NCI-H1417 treated with DMSO at 0.1 percent for 48 hours (cell line): ENCODE measurements at regions not wholly inside any gene's neighbourhood (a gene's known extent, or its start where the extent isn't known, plus 50 kb on each side); places are given as distances from the start of the nearest gene placed in this dataset.
"Not testable (repeated sequence)": the region's sequence is repeated elsewhere in the genome, so short reads cannot be mapped to it uniquely, and the experiment has no call there.

Source experiments
- DNase-seq: peaks from one replicate; lab custom pipeline; 2025; lab: John Stamatoyannopoulos, UW

DNA sequence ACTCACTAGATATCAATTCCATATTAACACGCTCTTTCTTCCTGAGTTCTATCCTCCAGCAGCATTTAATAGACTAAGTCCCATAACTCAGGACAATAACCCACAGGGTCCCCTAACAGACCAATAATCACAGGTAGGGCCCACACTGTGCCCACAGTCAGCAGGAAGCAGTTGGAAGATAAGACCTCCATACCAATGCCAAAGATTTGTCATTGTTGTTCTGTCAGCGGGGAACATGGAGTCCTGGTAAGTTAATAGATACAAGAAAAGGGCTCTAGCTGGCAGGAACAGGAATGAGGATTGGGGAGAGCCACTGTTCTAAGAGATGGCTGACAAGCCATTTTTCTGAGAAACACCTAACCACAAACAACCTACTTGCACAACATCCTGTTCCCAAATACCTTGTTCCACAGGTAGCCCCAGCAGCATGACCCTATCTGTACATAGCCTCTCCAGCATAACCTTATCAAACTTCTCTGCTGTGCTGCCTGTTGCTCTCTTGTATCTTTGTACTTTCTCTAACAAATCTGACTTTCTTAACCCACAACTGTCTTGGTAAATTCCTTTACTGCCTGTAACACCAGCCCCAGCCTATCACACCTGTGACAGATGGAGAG is 142.0 kb upstream of the KCNJ15 start:
- no peak for DNase-seq

GRCh38 chr21:38115870-38116269 is 140.9 kb upstream of the KCNJ15 start:
- no peak for DNase-seq

DNA sequence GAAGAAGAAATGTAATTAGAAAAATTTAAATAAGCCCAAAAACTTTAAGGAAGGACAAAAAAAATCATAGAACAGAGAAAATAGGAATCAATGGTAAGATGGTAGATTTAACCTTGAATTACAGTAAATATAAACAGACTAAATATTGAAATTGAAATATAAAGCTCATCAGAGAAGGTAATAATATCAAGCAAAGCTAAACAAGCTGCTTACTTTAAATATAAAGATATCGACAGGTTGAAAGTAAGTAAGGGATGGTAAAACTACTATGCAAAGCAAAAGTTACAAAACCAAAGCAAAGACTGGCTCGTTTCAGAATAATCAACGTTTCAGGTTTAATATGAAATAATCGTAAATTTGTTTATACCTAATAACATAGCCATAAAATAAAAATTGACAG is 137.0 kb upstream of the KCNJ15 start:
- no peak for DNase-seq

DNA sequence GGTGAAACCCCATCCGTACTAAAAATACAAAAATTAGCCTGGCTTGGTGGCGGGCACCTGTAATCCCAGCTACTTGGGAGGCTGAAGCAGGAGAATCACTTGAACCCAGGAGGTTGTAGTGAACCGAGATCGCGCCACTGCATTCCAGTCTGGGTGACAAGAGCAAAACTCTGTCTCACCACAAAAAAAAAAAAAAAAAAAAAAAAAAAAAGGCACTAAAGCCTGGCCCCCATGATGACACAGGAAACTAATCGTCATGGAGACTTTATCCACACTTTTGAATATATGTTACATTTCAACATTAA is 136.2 kb upstream of the KCNJ15 start:
- DNase-seq: not testable (repeated sequence)

DNA sequence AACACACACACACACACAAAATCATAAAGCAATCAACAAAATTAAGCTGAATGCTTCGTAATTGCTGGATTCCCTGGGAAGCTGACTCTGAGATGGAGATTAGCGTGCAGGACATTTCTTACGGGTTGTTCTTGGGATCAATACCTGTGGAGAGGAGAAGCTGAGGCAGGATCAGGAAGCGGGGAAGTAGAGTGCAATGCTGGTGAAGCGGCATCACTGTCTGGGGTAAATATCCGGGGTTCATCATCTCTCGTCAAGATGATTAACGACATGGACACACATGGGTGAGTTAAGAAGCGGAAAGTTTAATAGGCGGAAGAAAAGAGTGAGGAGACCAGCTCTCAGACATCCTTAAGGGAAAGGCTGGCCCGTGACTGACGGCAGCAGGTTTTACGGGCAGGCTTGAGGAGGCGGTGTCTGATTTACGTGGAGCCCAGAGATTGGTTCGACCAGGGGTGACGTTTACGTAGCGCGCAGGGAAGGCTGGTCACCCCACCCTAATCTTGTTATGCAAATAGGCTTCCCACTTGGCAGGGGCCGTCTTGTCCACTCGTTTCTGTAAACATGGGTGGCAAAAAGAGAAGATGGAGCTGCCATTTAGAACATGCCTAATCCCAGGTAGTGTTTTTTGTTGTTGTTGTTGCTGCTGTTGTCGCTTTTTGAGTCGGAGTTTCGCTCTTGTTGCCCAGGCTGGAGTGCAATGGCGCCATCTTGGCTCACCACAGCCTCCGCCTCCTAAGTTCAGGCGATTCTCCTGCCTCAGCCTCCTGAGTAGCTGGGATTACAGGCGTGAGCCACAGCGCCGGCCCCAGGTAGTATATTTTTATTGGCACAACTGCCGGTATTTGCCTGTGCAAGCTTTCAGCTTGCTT is 135.6 kb upstream of the KCNJ15 start:
- DNase-seq: no peak

GRCh38 chr21:38121888-38122720 is 134.7 kb upstream of the KCNJ15 start:
- DNase-seq: no peak

DNA sequence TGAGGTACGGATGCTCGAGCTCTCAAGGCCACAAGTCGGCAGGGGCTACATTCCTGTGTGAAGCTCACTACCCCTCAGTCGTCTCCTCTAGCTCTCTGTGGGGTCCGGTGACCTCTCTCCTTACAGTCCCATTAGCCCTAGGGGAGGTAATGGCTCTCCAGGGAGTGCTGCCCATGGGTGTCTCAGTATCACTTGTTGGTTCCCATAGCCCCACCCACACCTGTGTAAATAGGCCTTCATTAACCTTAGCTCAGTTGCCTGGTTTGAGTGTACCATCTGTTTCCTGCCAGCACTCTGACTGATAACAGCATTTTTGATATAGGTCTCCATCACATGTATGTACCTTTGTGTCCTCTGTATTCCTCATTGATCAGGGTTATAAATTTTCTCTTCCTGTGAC is 133.2 kb upstream of the KCNJ15 start:
- DNase-seq: peak; percentile 19

DNA sequence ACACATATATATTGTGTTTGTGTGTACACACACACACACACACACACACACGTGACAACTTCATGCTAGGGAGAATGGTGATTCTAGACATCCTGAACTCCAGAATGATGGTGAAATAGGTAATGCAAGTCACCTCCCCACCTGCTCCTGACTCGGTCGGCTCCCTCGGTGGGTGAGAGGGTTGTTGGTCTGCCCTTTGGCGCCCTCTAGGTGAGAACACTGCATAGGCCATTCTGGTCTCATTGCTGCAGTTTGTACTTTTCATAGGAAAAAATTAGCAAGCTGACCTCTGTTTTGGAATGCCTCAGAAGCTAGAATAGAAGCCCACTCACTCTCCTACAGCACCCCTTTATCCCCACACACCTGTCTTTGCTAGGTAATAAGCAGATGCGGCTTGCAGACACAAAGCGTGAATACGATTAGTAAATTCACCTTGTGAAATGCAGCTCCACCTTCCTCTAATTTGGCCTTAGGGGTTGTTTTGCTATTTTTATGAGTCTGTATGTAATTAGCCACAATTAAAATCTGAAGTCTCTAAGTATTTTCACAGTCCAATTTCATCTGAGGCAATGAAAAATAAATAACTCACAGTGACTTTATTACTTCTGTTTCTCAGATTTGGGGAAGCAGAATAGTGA is 130.0 kb upstream of the KCNJ15 start:
- DNase-seq: peak; percentile 21

GRCh38 chr21:38129711-38130110 is 127.1 kb upstream of the KCNJ15 start:
- peak; percentile 14 for DNase-seq

DNA sequence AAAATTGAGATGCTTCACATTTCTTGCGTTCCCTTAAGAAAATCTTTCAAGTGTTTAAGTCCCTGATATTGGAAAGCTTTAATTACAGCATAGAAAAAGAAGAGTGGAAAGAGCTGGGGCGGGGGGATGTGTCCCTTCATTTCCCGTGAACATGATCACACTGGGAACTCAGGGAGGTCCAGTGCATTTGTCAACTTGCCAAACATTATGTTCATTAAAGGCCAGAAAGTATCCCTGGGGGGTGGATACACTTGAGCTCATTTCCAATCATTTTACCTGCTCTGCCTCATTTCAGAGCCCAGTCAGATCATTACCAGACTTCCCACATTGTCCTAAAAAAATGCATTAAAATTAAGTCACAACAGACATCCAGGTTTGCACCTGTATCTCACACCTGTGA is 123.6 kb upstream of the KCNJ15 start:
- DNase-seq: no peak

DNA sequence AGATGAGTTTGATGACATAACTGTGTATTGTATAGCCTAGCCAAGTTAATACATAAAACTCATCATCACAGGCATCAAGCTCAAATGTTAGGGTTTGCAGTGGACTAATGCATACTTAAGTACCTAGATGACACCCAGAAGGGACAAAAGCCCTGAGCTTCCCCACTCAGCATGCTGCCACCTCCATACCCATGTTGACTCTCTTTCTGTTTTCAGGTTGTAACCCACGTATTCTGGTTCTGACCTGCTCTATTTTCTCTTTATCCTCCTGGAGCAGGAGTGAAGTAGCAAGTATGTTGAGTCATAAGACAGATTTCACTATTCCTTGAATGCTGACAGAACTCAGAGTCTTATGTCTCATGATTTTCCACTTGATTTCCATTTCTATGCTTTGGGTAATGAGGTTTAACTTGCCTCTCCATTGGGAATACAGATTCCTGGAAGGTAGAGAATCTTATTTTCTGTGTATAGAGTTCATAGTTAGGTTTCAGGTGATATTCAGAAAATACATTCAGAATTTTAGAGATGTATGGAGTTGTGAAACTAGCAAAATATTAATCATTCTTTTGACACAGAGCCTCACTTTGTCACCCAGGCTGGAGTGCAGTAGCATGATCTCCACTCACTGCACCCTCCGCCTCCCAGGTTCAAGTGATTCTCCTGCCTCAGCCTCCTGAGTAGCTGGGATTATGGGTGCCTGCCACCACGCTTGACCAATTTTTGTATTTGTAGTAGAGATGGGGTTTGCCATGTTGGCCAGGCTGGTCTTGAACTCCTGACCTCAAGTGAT is 122.5 kb upstream of the KCNJ15 start:
- no peak for DNase-seq

- no peak for DNase-seq
Observed at GRCh38 chr21:38136201-38136600, 120.6 kb upstream of the KCNJ15 start.

- peak; percentile 8 for DNase-seq
Observed at GRCh38 chr21:38139380-38140168, 117.2 kb upstream of the KCNJ15 start.

GRCh38 chr21:38140207-38140903 is 116.4 kb upstream of the KCNJ15 start:
- DNase-seq: peak; percentile 22

DNA sequence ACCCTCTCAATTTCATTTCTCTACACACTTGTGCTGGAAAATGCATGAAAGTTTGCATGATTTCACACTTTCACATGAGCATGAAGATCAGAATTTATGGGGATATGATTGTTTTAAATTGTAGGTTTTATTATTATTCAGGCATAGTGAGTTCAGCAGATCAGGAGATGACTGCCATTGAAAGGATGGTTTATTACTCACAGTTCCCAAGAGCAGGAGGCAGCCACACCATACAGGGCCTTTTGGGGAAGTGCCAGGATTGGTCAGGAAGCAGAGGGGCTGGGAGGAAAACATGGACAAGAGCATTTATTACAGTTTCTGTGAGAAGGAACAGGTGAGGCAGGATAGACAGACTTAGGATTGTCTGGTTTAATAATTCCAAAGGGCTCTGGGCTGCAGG is 114.6 kb upstream of the KCNJ15 start:
- DNase-seq: no peak

- no peak for DNase-seq
Observed at GRCh38 chr21:38144193-38144592, 112.6 kb upstream of the KCNJ15 start.

GRCh38 chr21:38145104-38145503 is 111.7 kb upstream of the KCNJ15 start:
- DNase-seq: no peak

- DNase-seq: no peak
Observed at GRCh38 chr21:38147391-38147790, 109.4 kb upstream of the KCNJ15 start.

GRCh38 chr21:38148046-38148445 is 108.7 kb upstream of the KCNJ15 start:
- no peak for DNase-seq

- DNase-seq: no peak
Observed at GRCh38 chr21:38151021-38151645, 105.7 kb upstream of the KCNJ15 start.
